ENCODE measurements at regions not wholly inside any gene's neighbourhood (a gene's known extent, or its start where the extent isn't known, plus 50 kb on each side); places are given as distances from the start of the nearest gene placed in this dataset.

DNA sequence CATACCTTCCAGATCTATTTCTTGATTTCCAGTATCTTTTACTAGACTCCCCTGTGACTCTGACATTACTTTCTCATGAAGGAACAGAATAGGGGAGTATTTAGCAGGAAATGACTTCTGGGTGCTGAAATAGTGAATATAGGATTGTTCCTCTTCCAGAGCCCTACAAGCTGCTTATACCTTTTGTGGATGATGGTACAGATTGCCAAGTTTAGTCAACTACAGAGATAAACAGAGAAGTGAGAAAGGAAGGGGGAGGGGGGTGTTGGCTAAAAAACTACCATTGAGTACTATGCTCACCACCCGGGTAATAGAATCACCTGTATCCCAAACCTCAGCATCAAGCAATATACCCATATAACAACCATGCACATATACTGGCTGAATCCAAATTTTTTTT, 298.3 kb upstream of the GPR149 start:
- Histone ChIP-seq H2AFZ (no peak overlapping the region), H3K36me3 (ENCODE audit: control insufficient read depth, insufficient read depth, low read length) (no peaks in the 10 kb centered on the region), H3K9ac (no peak overlapping the region), H3K4me2 (ENCODE audit: low read length) (no peak overlapping the region), H3K27me3 (ENCODE audit: control insufficient read depth, insufficient read depth, low read length) (no peaks in the 10 kb centered on the region), H3K27ac (no peak overlapping the region), H3K4me1 (no peaks in the 10 kb centered on the region), H3K79me2 (no peaks in the 10 kb centered on the region), H3K4me3 (ENCODE audit: low read depth, low read length) (no peak overlapping the region), H3K9me3 (ENCODE audit: control insufficient read depth, low read length) (no peaks in the 10 kb centered on the region)
- TF ChIP-seq, protein P1, sequence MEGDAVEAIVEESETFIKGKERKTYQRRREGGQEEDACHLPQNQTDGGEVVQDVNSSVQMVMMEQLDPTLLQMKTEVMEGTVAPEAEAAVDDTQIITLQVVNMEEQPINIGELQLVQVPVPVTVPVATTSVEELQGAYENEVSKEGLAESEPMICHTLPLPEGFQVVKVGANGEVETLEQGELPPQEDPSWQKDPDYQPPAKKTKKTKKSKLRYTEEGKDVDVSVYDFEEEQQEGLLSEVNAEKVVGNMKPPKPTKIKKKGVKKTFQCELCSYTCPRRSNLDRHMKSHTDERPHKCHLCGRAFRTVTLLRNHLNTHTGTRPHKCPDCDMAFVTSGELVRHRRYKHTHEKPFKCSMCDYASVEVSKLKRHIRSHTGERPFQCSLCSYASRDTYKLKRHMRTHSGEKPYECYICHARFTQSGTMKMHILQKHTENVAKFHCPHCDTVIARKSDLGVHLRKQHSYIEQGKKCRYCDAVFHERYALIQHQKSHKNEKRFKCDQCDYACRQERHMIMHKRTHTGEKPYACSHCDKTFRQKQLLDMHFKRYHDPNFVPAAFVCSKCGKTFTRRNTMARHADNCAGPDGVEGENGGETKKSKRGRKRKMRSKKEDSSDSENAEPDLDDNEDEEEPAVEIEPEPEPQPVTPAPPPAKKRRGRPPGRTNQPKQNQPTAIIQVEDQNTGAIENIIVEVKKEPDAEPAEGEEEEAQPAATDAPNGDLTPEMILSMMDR (IDR thresholded peaks at IDR 0.05), result no peak

DNA sequence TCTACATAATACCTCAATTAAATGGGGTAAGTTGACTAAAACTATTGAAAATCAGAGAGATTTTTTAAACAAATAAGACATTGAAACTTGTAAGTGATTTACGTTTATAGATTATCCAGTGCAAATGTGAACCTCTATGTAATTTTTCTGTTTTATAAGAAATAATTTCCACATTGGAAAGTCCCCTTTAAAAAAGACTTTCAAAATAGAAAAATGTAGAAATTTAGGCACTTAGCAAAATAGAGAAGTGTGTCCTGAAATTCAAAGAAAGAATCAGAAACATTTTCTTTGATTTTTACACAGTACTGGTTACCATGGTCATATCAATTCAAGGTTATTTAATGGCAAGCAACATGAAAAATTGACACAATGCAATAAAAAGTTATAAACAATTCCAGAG, 290.9 kb upstream of the GPR149 start:
- H3K4me3 ChIP-seq (ENCODE audit: low read depth, low read length), result no peak overlapping the region
- no peaks in the 10 kb centered on the region for H3K79me2 ChIP-seq
- no peaks in the 10 kb centered on the region for H3K27me3 ChIP-seq (ENCODE audit: control insufficient read depth, insufficient read depth, low read length)
- H3K4me1 ChIP-seq, result no peaks in the 10 kb centered on the region
- no peak overlapping the region for H2AFZ ChIP-seq
- no peak overlapping the region for H3K4me2 ChIP-seq (ENCODE audit: low read length)
- H3K9ac ChIP-seq, result no peak overlapping the region
- TF ChIP-seq, protein P1 (IDR thresholded peaks at IDR 0.05), result no peak
- no peaks in the 10 kb centered on the region for H3K36me3 ChIP-seq (ENCODE audit: control insufficient read depth, insufficient read depth, low read length)
- H3K27ac ChIP-seq, result no peak overlapping the region
- H3K9me3 ChIP-seq (ENCODE audit: control insufficient read depth, low read length), result no peaks in the 10 kb centered on the region

- Histone ChIP-seq H3K27me3 (ENCODE audit: control insufficient read depth, insufficient read depth, low read length) (no peaks in the 10 kb centered on the region), H3K4me1 (no peaks in the 10 kb centered on the region), H3K27ac (no peak overlapping the region), H3K4me3 (ENCODE audit: low read depth, low read length) (no peak overlapping the region), H3K4me2 (ENCODE audit: low read length) (no peak overlapping the region), H3K9ac (no peak overlapping the region), H2AFZ (no peak overlapping the region), H3K36me3 (ENCODE audit: control insufficient read depth, insufficient read depth, low read length) (no peaks in the 10 kb centered on the region), H3K79me2 (no peaks in the 10 kb centered on the region), H3K9me3 (ENCODE audit: control insufficient read depth, low read length) (no peaks in the 10 kb centered on the region)
- TF ChIP-seq, protein P1 (IDR thresholded peaks at IDR 0.05), result no peak
Measured at GRCh38 chr3:154718053-154718452, 288.1 kb upstream of the GPR149 start.

DNA sequence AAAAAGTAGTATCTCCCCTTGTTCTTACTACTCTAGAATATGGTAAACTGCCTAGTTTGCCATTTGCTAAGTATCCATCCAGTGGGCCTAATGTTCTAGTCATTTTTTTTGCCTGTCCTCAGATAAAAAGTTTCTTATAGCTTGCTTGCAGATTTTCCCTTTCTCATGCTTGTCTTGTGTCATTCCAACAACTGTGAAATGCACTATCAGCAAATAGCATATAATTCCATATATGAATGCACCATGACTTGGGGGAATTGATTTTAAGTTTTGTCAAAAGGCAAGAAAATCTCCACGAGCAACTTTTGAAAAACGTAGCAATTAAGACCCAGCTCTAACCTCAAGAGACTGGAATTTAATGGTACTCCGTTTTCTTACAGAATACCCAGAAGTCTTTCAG, 286.2 kb upstream of the GPR149 start:
- Histone ChIP-seq H3K27ac (no peak overlapping the region), H3K9me3 (ENCODE audit: control insufficient read depth, low read length) (no peaks in the 10 kb centered on the region), H3K79me2 (no peaks in the 10 kb centered on the region), H3K4me2 (ENCODE audit: low read length) (no peak overlapping the region), H3K4me1 (no peaks in the 10 kb centered on the region), H3K27me3 (ENCODE audit: control insufficient read depth, insufficient read depth, low read length) (no peaks in the 10 kb centered on the region), H2AFZ (no peak overlapping the region), H3K4me3 (ENCODE audit: low read depth, low read length) (no peak overlapping the region), H3K36me3 (ENCODE audit: control insufficient read depth, insufficient read depth, low read length) (no peaks in the 10 kb centered on the region), H3K9ac (no peak overlapping the region)
- TF ChIP-seq, protein P1 (IDR thresholded peaks at IDR 0.05), result no peak

DNA sequence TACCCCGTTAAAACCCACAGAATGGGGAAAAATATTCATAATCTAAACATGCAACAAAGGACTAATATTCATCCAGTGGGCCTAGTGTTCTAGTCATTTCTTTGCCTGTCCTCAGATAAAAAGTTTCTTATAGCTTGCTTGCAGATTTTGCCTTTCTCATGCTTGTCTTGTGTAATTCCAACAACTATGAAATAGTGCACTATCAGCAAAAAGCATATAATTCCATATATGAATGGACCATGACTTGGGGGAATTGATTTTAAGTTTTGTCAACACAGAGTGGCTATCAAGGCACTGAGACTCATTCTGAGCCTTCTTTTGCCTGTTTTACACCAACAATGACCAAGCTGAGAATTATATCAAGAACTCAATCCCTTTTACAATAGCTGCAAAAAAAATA, 278.6 kb upstream of the GPR149 start:
- Histone ChIP-seq H3K4me2 (ENCODE audit: low read length) (no peak overlapping the region), H3K4me3 (ENCODE audit: low read depth, low read length) (no peak overlapping the region), H3K9me3 (ENCODE audit: control insufficient read depth, low read length) (no peaks in the 10 kb centered on the region), H3K36me3 (ENCODE audit: control insufficient read depth, insufficient read depth, low read length) (no peaks in the 10 kb centered on the region), H3K4me1 (no peaks in the 10 kb centered on the region), H3K79me2 (no peaks in the 10 kb centered on the region), H3K9ac (no peak overlapping the region), H3K27me3 (ENCODE audit: control insufficient read depth, insufficient read depth, low read length) (no peaks in the 10 kb centered on the region), H3K27ac (no peak overlapping the region), H2AFZ (no peak overlapping the region)
- TF ChIP-seq, protein P1 (IDR thresholded peaks at IDR 0.05), result no peak

Data from parathyroid adenoma (tissue), 2 donors.